ENCODE measurements at regions not wholly inside any gene's neighbourhood (a gene's known extent, or its start where the extent isn't known, plus 50 kb on each side); places are given as distances from the start of the nearest gene placed in this dataset.

DNA sequence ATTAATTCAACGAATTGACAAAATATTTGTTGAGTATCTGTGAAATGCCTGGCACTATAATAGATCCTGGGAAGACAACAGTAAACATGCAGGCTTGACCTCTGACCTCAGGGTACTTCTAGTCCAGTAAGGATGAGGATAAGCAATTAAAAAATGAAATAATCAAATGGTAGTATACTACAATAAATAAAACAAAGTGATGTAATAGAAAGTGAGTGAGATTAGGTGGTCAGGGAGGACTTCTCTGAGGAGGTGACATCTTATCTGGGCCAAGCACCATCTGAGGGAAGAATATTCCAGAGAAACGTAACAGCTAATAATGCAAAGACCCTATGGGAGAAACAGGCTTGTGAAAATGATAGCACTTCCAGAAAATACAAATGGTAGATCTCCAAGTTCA, 50.1 kb upstream of the RHOBTB1 start:
- Histone ChIP-seq H3K4me3 (ENCODE audit: low read depth in 1 of 2, low read length in 2 of 2) (no peak overlapping the region), H3K4me1 (ENCODE audit: control insufficient read depth in 2 of 2, insufficient read depth in 2 of 2, low read length in 1 of 2) (no peaks in the 10 kb centered on the region), H3K36me3 (ENCODE audit: control insufficient read depth in 2 of 2, insufficient read depth in 2 of 2, low read length in 1 of 2) (no peaks in the 10 kb centered on the region), H3K9me3 (ENCODE audit: control insufficient read depth in 2 of 2, insufficient read depth in 1 of 2, low read depth in 1 of 2, low read length in 1 of 2) (peaks cover 0 to 3% of the 10 kb centered on the region in 2 donors), H3K27ac (ENCODE audit: low read depth in 2 of 2, low read length in 1 of 2) (no peak overlapping the region), H3K27me3 (ENCODE audit: control insufficient read depth in 1 of 2, insufficient read depth in 2 of 2, low read length in 2 of 2) (no peaks in the 10 kb centered on the region)
- 82 to 88% methylated on average over 2 of the region's 2 CpGs for WGBS, 2 donors
